ENCODE measurements at regions not wholly inside any gene's neighbourhood (a gene's known extent, or its start where the extent isn't known, plus 50 kb on each side); places are given as distances from the start of the nearest gene placed in this dataset.

DNA sequence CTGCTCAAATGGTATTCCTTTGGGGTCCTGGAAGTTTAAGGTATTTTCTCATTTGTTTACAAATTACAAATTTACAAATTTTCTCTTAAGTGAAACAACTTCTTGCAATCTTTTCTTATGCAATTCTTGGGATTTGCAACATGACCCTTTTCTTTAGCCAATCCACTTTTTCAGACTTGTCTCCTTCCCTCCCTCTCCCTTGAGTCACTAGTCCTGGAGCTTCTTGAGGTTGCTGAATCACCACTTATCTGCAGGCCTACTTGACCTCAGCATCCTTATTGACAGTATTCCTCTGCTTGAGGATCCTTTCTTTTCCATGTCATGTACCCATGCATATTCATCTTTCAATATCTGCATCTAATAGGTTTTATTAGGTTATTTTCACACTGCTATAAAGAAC lies 302.8 kb upstream of the ADAMTS5 start:
- TF ChIP-seq, protein P1, sequence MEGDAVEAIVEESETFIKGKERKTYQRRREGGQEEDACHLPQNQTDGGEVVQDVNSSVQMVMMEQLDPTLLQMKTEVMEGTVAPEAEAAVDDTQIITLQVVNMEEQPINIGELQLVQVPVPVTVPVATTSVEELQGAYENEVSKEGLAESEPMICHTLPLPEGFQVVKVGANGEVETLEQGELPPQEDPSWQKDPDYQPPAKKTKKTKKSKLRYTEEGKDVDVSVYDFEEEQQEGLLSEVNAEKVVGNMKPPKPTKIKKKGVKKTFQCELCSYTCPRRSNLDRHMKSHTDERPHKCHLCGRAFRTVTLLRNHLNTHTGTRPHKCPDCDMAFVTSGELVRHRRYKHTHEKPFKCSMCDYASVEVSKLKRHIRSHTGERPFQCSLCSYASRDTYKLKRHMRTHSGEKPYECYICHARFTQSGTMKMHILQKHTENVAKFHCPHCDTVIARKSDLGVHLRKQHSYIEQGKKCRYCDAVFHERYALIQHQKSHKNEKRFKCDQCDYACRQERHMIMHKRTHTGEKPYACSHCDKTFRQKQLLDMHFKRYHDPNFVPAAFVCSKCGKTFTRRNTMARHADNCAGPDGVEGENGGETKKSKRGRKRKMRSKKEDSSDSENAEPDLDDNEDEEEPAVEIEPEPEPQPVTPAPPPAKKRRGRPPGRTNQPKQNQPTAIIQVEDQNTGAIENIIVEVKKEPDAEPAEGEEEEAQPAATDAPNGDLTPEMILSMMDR (optimal IDR thresholded peaks at IDR 0.05 in 1 of 3, IDR thresholded peaks at IDR 0.05 in 1 of 3, conservative IDR thresholded peaks at IDR 0.05 in 1 of 3; ENCODE audit: extremely low read depth in 1 of 3, insufficient read depth in 2 of 3, low read length in 3 of 3) = no peak
- TF ChIP-seq EZH2 (IDR thresholded peaks at IDR 0.05; ENCODE audit: low read length) = no peak
